ENCODE measurements at regions not wholly inside any gene's neighbourhood (a gene's known extent, or its start where the extent isn't known, plus 50 kb on each side); places are given as distances from the start of the nearest gene placed in this dataset.

DNA sequence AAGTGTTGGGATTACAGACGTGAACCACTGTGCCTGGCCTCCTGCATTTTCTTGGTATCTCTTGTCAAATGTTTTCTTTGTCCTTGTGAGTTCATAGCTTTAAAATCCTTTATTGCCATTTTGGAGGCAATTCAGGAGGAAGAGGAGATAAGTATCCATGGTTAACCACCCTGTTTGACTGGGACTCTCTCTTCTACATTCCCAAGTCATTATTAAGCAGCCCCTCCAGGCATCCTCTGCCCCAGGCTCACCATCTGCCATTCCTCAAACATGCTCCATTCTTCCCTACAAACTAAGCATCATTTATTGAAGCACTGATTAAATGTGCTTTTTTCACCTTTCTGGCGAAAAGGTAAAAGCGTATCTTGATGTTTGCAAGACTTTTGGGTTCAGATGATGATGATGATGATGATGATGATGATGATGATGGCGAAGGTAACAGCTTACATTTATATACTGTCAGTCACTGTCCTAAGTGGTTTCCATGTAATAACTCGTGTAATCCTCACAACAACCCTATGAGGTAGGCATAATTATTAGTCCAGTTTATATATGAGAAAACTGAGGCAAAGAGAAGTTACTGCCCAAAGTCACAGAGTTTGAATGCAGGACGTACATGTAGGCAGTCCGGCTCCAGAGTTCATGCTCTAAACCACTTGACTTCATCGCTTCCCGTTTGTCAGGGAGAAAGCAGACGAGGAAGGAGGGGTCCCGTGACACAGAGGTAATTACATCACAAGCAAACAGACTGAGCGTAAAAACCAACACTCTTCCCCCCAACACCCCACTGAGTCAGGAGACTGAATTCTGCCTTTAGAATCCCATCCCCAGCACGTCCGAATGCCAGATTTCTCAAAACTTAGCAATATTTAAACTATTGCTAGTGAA is 69.7 kb upstream of the ACKR3 start:
- no peak for DNase-seq (ENCODE audit: low read depth)

DNA sequence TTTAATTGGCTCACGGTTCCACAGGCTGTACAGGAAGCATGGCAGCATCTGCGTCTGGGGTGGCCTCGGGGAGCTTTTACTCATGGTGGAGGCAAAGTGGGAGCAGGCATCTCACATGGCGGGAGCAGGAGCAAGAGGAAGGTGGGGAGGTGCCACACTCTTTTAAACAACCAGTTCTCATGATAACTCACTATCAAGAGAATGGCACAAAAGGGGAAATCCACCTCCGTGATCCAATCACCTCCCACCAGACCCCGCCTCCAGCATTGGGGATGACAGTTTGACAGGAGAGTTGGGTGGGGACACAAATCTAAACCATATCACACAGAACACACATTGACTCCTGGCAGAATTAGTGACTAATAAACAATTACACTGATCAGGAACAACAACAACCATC is 68.6 kb upstream of the ACKR3 start:
- DNase-seq (ENCODE audit: low read depth) = no peak

DNA sequence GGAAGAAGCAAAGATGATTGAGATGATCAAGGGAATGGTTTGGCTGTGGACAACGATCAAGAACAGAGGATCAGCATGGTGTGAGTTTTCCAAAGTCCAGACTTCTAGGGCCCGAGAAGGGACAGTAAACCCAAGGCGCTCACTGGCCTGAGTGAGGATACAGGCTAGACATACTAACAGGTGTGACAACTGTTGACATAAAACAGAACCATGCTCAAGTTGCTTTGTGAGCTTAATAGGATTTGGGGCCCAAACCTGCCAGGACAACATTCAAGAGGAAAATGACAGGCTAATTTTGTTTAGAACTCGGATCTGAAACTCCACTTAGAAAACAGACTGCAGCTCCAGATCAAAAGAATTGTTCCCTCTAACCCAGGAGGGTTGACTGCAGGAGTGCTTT is 68.1 kb upstream of the ACKR3 start:
- no peak for DNase-seq (ENCODE audit: low read depth)

DNA sequence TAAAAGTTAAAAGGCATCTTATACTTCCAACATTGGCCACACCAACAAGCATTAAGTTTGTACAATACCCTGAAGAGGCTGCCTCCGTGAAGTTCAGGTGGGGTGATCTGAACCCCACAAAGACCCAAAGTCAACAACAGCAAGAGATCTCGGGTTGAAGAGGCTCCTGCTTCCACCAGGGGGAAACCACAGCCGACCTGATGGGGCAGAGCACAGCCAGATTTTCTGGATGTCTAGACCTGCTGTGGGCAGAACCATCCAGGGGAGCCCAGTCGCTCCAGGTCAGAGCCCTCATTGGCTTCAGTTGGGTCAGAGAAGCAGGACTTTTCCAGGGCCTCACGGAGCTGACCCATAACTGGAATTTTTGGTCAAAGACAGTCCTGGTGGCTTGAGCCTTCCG is 66.5 kb upstream of the ACKR3 start:
- no peak for DNase-seq (ENCODE audit: low read depth)

DNA sequence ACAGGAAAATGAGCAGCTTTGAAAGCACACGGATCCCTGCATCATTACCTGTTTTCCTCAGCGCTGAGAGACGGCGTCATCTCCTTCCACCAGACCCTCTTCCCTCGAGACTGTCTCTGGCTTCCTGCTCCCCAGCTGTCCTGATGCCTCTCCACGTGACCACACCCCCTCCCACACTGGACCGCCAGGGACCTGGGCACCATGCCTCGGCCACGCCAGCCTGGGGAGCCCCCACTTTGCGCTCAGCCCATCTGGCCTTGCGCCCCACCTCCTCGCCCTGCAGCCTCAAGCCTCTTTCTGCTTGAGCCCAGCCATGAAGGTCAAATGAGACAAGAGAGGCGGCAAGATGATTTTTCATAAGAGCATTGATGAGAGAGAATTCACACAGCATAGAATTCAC is 66.0 kb upstream of the ACKR3 start:
- no peak for DNase-seq (ENCODE audit: low read depth)

DNA sequence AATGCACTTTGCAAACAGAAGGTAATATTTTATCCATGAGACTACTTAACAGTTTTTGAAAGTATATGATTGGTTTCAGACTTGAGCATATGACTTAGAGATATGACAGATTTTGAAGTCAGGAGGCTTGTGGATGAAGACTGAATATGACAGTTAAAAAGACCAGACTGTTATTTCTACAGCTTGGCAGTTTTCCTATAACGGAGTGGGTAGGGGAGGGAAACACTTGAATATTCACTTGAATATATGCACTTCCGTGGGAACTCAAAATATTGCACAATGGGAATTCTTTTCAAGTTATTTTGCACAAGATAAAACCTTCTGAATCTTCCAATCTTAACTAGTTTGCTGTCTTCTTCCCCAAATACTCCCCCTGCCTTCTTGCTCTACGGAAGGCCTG is 64.6 kb upstream of the ACKR3 start:
- no peak for DNase-seq (ENCODE audit: low read depth)

DNA sequence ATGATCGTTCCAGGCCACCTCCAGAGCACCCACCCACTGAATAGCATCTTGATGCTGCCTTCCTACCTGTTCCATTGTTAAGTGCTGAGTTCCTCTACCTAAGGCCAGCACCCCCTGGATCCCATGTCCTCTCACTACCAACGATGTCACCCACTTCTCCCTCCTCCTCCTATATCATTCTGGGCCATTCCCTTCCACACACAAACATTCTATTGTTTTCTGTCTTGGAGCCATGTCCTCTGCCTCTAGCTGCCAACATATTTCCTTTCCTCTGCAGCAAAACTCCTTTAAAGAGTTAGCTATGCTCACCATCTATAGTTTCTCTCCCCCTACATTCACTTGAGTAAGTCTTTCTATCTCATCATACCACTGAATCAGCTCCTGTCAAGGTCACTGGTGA is 64.0 kb upstream of the ACKR3 start:
- no peak for DNase-seq (ENCODE audit: low read depth)

DNA sequence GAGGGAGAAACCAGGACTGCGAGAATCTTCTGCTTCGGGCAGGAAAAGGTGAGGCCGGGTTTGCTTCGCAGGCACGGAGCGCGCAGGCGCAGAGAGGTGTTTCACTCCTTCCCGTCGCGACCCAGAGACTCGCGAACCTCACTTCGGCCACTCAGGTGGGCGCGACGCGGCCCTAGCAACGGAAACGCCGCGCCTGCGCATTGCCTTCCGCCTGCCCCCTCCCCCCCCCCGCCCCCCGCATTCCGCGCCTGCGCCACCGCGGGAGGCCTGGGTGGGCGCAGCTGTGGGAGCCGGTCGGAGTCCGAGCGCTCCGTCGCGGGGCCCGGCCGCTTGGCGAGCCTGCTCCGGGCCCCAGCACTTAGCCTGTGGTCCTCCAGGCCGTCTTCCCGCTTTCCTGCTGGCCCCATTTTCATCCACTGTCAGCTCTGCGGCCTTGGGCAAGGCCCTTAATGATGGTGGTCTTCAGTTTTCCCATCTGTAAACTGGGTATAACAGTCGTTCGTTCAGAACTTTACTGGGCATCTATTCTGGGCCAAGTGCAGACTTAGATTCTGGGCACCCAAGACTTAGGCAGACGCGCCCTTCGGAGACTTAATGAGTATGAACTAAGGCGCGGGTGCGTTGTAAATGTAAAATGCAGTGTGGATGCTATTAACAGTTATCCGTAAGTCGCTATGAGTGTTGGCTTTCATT is 62.1 kb upstream of the ACKR3 start:
- peak; percentile 51 for DNase-seq (ENCODE audit: low read depth)

DNA sequence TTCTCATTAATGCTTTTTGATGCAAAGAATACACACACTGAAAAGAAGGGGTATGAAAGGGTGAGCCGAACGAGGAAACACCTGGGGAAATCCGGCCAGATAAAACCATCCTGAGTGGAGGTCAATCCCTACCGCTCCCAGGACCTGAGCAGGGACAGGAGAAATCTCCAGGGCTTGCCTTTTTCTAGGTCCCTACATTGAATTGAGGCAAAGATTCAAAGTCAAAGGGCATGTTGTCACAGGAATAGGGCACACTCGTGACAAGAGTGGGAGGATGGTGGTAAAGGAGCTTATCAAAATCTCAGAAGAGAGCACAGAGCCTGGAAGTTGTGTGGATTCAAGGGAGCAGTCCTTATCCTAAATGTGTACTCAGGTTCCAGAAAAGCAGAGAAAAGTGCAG is 61.2 kb upstream of the ACKR3 start:
- no peak for DNase-seq (ENCODE audit: low read depth)

DNA sequence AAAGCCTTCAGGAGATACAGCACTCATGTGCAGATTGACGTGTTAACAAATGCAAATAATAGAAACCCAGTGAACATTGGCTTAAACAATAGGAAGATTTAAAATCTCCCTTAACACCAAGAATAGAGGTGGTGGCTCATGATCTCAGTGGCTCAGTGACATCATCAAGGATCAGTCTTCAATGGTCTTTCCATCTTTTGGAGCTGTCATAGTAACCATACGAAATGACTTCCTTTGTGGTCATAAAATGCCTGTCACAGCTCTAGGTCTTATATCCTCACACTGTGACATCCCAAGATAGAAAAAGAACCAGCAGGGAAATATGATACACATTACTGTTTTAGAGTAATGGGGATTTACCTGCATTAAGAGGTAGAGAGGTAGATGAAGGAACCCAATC is 59.6 kb upstream of the ACKR3 start:
- no peak for DNase-seq (ENCODE audit: low read depth)

DNA sequence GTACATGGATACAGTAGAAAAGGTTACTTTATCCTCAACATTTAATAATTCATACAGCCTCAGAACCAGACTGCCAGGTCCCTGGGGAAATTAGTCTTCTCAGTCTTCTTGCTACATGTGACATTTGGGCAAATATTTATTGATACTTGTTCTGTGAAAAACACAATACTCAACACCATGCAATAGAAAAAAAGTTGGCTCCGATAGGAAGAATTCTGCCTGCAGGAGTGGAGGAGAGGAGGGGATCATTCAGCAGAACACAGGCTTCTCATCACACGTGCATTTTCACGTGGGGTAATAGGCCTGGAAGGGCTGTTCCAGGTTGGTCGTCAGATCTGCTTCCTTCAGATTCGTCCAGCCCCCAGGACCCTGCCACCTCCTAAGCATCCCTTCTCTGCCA is 58.4 kb upstream of the ACKR3 start:
- no peak for DNase-seq (ENCODE audit: low read depth)

DNA sequence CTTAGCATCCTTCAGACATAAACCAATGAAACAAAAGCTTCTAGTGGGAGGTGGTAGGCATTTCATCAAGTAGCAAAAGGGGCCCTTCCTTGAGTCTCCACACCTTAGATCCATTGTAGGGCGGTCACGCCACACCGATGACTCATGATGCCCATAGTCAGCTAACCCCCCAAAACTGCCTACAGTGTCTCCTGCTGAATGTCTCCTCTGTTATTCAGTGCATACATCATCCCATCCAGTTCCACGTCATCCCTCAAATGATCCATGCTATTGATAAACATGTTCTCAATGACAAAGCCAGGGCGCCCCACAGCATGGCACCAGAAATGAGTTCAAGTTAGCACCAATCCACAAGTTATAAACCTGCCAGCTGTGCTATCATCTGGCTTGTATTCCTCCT is 57.4 kb upstream of the ACKR3 start:
- no peak for DNase-seq (ENCODE audit: low read depth)

DNA sequence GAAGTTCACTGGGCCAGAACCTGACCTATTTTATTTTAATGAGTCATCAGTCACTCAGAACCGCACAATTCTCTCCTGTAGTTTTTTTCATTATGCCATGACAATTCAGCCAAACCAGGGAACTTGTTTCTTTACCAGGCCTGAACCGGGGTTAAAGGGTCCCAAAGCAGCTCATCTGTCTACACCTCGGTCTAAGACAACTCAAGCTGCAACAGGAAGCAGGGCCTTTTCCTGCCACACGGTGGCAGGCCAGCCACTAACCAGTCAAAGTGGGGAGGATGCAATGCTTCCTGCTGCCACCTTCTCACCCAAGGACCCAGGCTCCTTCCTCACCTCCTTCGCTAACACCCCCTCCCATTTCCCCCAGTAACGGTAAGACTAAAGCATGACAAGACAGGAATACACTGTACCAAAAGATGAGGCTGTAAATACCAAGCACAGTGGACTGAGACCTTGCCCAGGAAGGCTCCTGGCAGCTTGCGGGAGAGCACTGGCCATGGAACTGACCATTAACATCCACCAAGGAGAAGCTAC is 56.7 kb upstream of the ACKR3 start:
- peak; percentile 59 for DNase-seq (ENCODE audit: low read depth)

DNA sequence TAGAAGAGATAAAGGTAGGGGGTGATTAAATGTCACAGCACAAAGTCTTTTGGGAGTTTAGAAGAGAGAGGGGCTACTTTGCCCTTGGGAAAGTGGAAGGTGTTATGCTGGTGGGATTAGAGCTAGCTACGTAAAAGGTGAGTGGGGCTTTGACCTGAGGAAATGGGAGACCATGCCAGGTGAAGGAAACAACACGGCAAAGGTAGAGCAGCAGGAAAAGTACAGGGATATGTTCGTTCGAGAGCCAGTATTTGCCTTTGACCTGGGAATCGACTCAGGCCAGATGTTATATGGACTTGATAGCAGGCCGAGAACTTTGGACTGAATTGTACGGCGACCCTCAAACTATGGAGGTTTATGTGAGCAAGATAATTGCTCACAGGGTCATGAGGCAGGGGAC is 55.7 kb upstream of the ACKR3 start:
- DNase-seq (ENCODE audit: low read depth) = no peak

DNA sequence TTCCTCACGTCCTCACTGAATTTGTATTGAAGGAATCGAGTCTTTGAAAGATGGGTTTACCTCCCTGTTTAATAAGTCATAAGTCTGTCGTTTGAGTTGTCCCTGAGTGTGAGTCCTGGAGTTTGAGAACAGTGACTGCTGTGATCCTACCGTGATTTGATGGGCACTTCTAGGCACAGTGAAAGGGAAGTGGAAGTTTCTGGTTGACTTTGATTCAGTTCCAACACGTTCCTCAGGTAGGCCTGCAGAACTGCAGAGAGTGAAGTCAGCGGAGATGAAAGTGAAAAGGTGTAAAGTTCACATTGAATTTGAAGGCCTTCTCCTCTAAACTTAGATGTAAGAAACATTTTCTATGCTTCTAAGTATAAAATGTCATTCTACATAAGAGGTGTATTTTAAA is 52.9 kb upstream of the ACKR3 start:
- DNase-seq (ENCODE audit: low read depth) = no peak

DNA sequence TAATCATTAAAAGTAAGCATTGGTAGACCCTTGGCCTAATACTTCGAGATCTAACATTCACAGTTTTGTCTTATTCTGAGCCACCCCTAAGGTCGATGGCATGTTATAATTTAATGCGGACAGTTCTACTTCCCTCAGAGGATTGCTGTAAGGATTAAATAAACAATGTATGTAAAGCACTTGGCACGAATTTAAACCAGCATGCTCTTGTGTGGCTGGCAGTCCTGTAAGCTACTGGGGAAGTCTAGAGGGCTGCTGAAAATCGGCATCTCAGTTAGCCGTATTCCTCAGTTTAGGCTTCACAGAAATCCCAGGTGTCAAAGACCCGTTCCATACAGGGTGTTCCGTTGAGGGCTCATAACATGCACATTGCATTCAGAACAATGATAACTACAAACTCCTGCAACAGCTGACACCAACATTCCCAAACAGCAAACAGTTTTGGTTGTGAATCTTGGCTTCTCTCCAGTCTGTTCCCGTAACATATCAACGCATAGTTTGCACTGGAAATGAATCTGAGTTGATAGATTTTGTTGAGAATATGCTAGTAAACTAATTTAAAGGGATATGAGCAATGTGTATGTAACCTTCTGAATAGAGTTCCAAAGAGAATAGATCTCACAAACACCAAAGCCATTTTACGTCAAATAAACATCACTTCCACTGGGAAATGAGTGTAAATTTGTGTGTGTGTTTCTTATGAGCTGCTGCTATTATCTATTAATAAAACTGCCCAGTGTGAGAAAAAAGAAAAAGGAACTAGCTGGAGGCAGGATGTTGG is 52.2 kb upstream of the ACKR3 start:
- DNase-seq (ENCODE audit: low read depth) = no peak

Measured in activated T-cell treated with anti-CD3 and anti-CD28 coated beads for 1 hour (primary cell).